Esophagus muscularis mucosa (tissue), 4 donors: ENCODE measurements at regions not wholly inside any gene's neighbourhood (a gene's known extent, or its start where the extent isn't known, plus 50 kb on each side); places are given as distances from the start of the nearest gene placed in this dataset.

ENCODE experiments used
- DNase-seq: peaks from one replicate; pipeline ENCODE4 v3.0.0-alpha.2; 2017; ENCODE audit errors: extremely low spot score
- H3K27ac ChIP-seq, 4 donors: fragments of 200-600 bp; sonication (generic); replicated peaks in 1 of 4; 1 replicate in 3 of 4; 2 replicates in 1 of 4; pipeline ENCODE4 v1.5.1; 2016 to 2019; ENCODE audit warnings: mild to moderate bottlenecking in 1 of 4
- H3K27me3 ChIP-seq, 4 donors: fragments of 200-600 bp; sonication (generic); one replicate each; pipeline versions ENCODE4 v1.5.1 to v1.6.0; 2016 to 2019
- H3K36me3 ChIP-seq, 4 donors: fragments of 200-600 bp; sonication (generic); one replicate each; pipeline ENCODE4 v1.5.1; 2016 to 2019
- H3K4me1 ChIP-seq, 4 donors: fragments of 200-600 bp; sonication (generic); one replicate each; pipeline ENCODE4 v1.5.1; 2016 to 2019
- H3K4me3 ChIP-seq, 4 donors: fragments of 200-600 bp; sonication (generic); 1 replicate in 2 of 4; 2 replicates in 2 of 4; pipeline ENCODE4 v1.5.1; 2016 to 2019; ENCODE audit warnings: mild to moderate bottlenecking in 4 of 4, moderate library complexity in 1 of 4
- H3K9me3 ChIP-seq, 4 donors: fragments of 200-600 bp; sonication (generic); 1 replicate in 3 of 4; 2 replicates in 1 of 4; pipeline ENCODE4 v1.5.1; 2016 to 2019
- CTCF ChIP-seq, 3 experiments: fragments of 200-600 bp in 2 of 3; fragments of 450-650 bp in 1 of 3; sonication (generic) in 2 of 3; IDR thresholded peaks; one replicate each; pipeline ENCODE4 v1.5.1; 2017 to 2019; ENCODE audit warnings: antibody characterized with exemption in 3 of 3, mild to moderate bottlenecking in 2 of 3, moderate library complexity in 1 of 3
- EP300 ChIP-seq: sonication (generic); formaldehyde crosslinking; IDR thresholded peaks from one replicate; pipeline ENCODE4 v1.6.1; 2017; ENCODE audit warnings: antibody characterized with exemption
- POLR2A ChIP-seq: fragments of 450-650 bp; IDR thresholded peaks from one replicate; pipeline ENCODE4 v1.6.1; 2017; ENCODE audit warnings: antibody characterized with exemption, moderate library complexity, mild to moderate bottlenecking, low read depth
- POLR2AphosphoS5 ChIP-seq, 2 donors: sonication (generic); formaldehyde crosslinking; IDR thresholded peaks; one replicate each; pipeline ENCODE4 v1.6.1; 2017; ENCODE audit warnings: antibody characterized with exemption in 2 of 2
- WGBS: methylation state at CpG from one replicate; pipeline ENCODE4 v1.1.5; 2018; 5-methylcytosine and 5-hydroxymethylcytosine counted together
- intact Hi-C: fragments of 100-400 bp; cut with DNase I; formaldehyde crosslinking; loops from one replicate; pipeline ENCODE4 v1.15.1; 2023

- Histone ChIP-seq H3K27me3 (no peaks in the 10 kb centered on the region), H3K27ac (no peak overlapping the region), H3K4me1 (peaks cover 0 to 19% (median 18%) of the 10 kb centered on the region in 4 donors), H3K9me3 (no peaks in the 10 kb centered on the region), H3K36me3 (no peaks in the 10 kb centered on the region), H3K4me3 (no peak overlapping the region)
- no peak for DNase-seq
- TF ChIP-seq CTCF (IDR thresholded peaks at IDR 0.05) (no peak), POLR2A (no peak), EP300 (no peak), POLR2AphosphoS5 (IDR thresholded peaks at IDR 0.05) (no peak)
- intact Hi-C loops: no loop called here
- WGBS: 87% methylated on average over 2 of the region's 2 CpGs
Measured at GRCh38 chr7:132030883-132031282, 474.5 kb upstream of the PODXL start.

GRCh38 chr7:132030086-132030568 is 473.7 kb upstream of the PODXL start:
- Histone ChIP-seq H3K36me3 (no peaks in the 10 kb centered on the region), H3K4me3 (no peak overlapping the region), H3K9me3 (no peaks in the 10 kb centered on the region), H3K4me1 (peaks cover 0 to 19% (median 18%) of the 10 kb centered on the region in 4 donors), H3K27ac (peak overlapping the region in 3 of 4 donors; percentile 5 to 65 (median 34)), H3K27me3 (no peaks in the 10 kb centered on the region)
- 16% methylated on average over 3 of the region's 3 CpGs for WGBS
- intact Hi-C loops: no loop called here
- TF ChIP-seq POLR2AphosphoS5 (IDR thresholded peaks at IDR 0.05) (no peak), POLR2A (no peak), CTCF (IDR thresholded peaks at IDR 0.05) (no peak), EP300 (no peak)
- DNase-seq: no peak

- peak overlapping the region in 2 of 4 donors; percentile 34 to 65 for H3K27ac ChIP-seq
Measured at GRCh38 chr7:132029369-132030085, 473.1 kb upstream of the PODXL start.

GRCh38 chr7:132028144-132028920 is 471.9 kb upstream of the PODXL start:
- no peak for DNase-seq

More at GRCh38 chr7:132029369-132030085, 473.1 kb upstream of the PODXL start:
- DNase-seq: no peak
- 46% methylated on average over 6 of the region's 6 CpGs for WGBS
- H3K9me3 ChIP-seq: no peaks in the 10 kb centered on the region
- H3K36me3 ChIP-seq: no peaks in the 10 kb centered on the region
- peaks cover 0 to 19% (median 18%) of the 10 kb centered on the region in 4 donors for H3K4me1 ChIP-seq
- intact Hi-C loops: no loop called here
- no peak overlapping the region for H3K4me3 ChIP-seq
- TF ChIP-seq CTCF (IDR thresholded peaks at IDR 0.05): no peak
- no peak for TF ChIP-seq EP300
- no peak for TF ChIP-seq POLR2A
- no peak for TF ChIP-seq POLR2AphosphoS5 (IDR thresholded peaks at IDR 0.05)
- H3K27me3 ChIP-seq: no peaks in the 10 kb centered on the region

GRCh38 chr7:132024290-132024689 is 467.9 kb upstream of the PODXL start:
- no peaks in the 10 kb centered on the region for H3K27me3 ChIP-seq
- no peaks in the 10 kb centered on the region for H3K9me3 ChIP-seq
- TF ChIP-seq POLR2AphosphoS5 (IDR thresholded peaks at IDR 0.05) (no peak), EP300 (no peak), POLR2A (no peak), CTCF (IDR thresholded peaks at IDR 0.05) (no peak)
- no peak for DNase-seq
- intact Hi-C loops: no loop called here
- peaks cover 0 to 15% (median 11%) of the 10 kb centered on the region in 4 donors for H3K4me1 ChIP-seq
- H3K4me3 ChIP-seq: no peak overlapping the region
- H3K27ac ChIP-seq: no peak overlapping the region
- 30% methylated on average over 6 of the region's 6 CpGs for WGBS
- no peaks in the 10 kb centered on the region for H3K36me3 ChIP-seq

More at GRCh38 chr7:132028144-132028920, 471.9 kb upstream of the PODXL start:
- intact Hi-C loops: no loop called here
- Histone ChIP-seq H3K4me1 (peaks cover 0 to 31% (median 28%) of the 10 kb centered on the region in 4 donors), H3K9me3 (no peaks in the 10 kb centered on the region), H3K27ac (no peak overlapping the region), H3K4me3 (no peak overlapping the region), H3K36me3 (no peaks in the 10 kb centered on the region), H3K27me3 (no peaks in the 10 kb centered on the region)
- 88% methylated on average over 7 of the region's 7 CpGs for WGBS
- TF ChIP-seq EP300 (no peak), POLR2A (no peak)
